HepG2 (cell line): ENCODE measurements at regions not wholly inside any gene's neighbourhood (a gene's known extent, or its start where the extent isn't known, plus 50 kb on each side); places are given as distances from the start of the nearest gene placed in this dataset.

Source experiments
- CHD2 ChIP-seq: IDR thresholded peaks from 2 replicates; pipeline ENCODE4 v1.6.1; 2011; ENCODE audit warnings: low read depth, low read length, improper control_type of control experiment
- ZSCAN22 ChIP-seq: sonication (generic); formaldehyde crosslinking; IDR thresholded peaks from 2 replicates; pipeline ENCODE4 v1.4.0; 2020; ENCODE audit warnings: mild to moderate bottlenecking, missing genetic modification reagents
- TF ChIP-seq, protein P1 (sequence below), 2 experiments: sonication (generic) in 1 of 2; formaldehyde crosslinking in 1 of 2; IDR thresholded peaks; 2 replicates each; pipeline versions ENCODE4 v1.5.1 to v1.6.1; 2011 to 2020; ENCODE audit warnings: borderline replicate concordance in 1 of 2, low read depth in 1 of 2, low read length in 1 of 2, mild to moderate bottlenecking in 1 of 2, missing genetic modification reagents in 1 of 2, moderate library complexity in 1 of 2

DNA sequence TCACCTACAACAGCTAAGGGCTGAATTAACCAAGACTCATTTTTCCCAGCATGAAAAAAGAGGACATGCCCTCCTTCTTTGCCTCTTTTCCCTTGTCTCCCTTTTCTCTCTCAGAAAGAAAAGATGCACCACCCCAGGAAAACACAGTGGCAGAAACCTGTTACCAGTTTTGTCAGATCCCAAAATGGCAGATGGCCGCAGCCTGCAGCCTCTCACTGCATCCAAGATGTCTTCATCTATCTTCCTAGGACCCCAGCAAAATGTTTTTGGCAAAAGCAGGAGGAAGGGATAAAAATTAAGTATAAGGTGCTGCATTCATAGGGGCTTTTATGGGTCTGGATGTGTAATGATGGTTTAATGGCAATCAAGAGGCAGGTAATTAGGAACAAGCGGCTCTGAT is 266.6 kb upstream of the NPVF start:
- TF ChIP-seq ZSCAN22: no peak
- TF ChIP-seq, protein P1, sequence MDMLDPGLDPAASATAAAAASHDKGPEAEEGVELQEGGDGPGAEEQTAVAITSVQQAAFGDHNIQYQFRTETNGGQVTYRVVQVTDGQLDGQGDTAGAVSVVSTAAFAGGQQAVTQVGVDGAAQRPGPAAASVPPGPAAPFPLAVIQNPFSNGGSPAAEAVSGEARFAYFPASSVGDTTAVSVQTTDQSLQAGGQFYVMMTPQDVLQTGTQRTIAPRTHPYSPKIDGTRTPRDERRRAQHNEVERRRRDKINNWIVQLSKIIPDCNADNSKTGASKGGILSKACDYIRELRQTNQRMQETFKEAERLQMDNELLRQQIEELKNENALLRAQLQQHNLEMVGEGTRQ (IDR thresholded peaks at IDR 0.05; ENCODE audit: low read depth, low read length): no peak
- TF ChIP-seq, protein P1 (CRISPR knock-in tag; IDR thresholded peaks at IDR 0.05; ENCODE audit: borderline replicate concordance): no peak
- no peak for TF ChIP-seq CHD2
